Liver (tissue), 8 donors: ENCODE measurements at regions not wholly inside any gene's neighbourhood (a gene's known extent, or its start where the extent isn't known, plus 50 kb on each side); places are given as distances from the start of the nearest gene placed in this dataset.

Experiments
- DNase-seq: peaks from one replicate; pipeline ENCODE4 v3.0.0-alpha.2; 2017; ENCODE audit warnings: low spot score
- H3K27ac ChIP-seq, 2 donors: one replicate each; pipeline ENCODE4 v1.7.0; 2013; ENCODE audit warnings: inconsistent platforms in 2 of 2, low read length in 2 of 2, control low read depth in 1 of 2, low read depth in 1 of 2, mild to moderate bottlenecking in 1 of 2
- H3K27me3 ChIP-seq, 4 donors: one replicate each; pipeline versions ENCODE4 v1.6.1 to v1.7.0; 2013; ENCODE audit warnings: low read length in 3 of 4, inconsistent platforms in 1 of 4, mild to moderate bottlenecking in 1 of 4, moderate library complexity in 1 of 4; ENCODE audit not compliant: control insufficient read depth in 4 of 4, insufficient read depth in 4 of 4
- H3K36me3 ChIP-seq, 4 donors: one replicate each; pipeline versions ENCODE4 v1.6.1 to v1.7.0; 2013; ENCODE audit warnings: low read length in 3 of 4, mild to moderate bottlenecking in 3 of 4, low read depth in 1 of 4, moderate library complexity in 1 of 4; ENCODE audit not compliant: control insufficient read depth in 4 of 4, insufficient read depth in 3 of 4
- H3K4me1 ChIP-seq, 4 donors: one replicate each; pipeline versions ENCODE4 v1.6.1 to v1.7.0; 2013; ENCODE audit warnings: low read length in 3 of 4, mild to moderate bottlenecking in 3 of 4, moderate library complexity in 1 of 4; ENCODE audit not compliant: control insufficient read depth in 4 of 4, insufficient read depth in 4 of 4
- H3K4me3 ChIP-seq, 3 donors: one replicate each; pipeline versions ENCODE4 v1.6.1 to v1.7.0; 2013; ENCODE audit warnings: low read length in 3 of 3, control low read depth in 1 of 3, low read depth in 1 of 3, mild to moderate bottlenecking in 1 of 3
- H3K9ac ChIP-seq, 2 donors: one replicate each; pipeline ENCODE4 v1.7.0; 2013; ENCODE audit warnings: low read length in 2 of 2, mild to moderate bottlenecking in 2 of 2, moderate library complexity in 2 of 2, control low read depth in 1 of 2, low read depth in 1 of 2
- H3K9me3 ChIP-seq, 4 donors: one replicate each; pipeline versions ENCODE4 v1.6.1 to v1.7.0; 2013; ENCODE audit warnings: low read length in 3 of 4; ENCODE audit not compliant: control insufficient read depth in 4 of 4
- ATF3 ChIP-seq: IDR thresholded peaks from 2 replicates; pipeline ENCODE4 v1.6.1; 2016; ENCODE audit warnings: antibody characterized with exemption
- CTCF ChIP-seq: fragments of 150-350 bp; IDR thresholded peaks from 2 replicates; pipeline ENCODE4 v1.5.1; 2017; ENCODE audit warnings: improper control_type of control experiment, low read depth, low read length; ENCODE audit not compliant: missing input control
- EGR1 ChIP-seq, 2 donors: IDR thresholded peaks; 2 replicates each; pipeline ENCODE4 v1.6.1; 2016 to 2018; ENCODE audit warnings: antibody characterized with exemption in 2 of 2, low read depth in 2 of 2
- FOXA2 ChIP-seq: IDR thresholded peaks from 2 replicates; pipeline ENCODE4 v1.6.1; 2016; ENCODE audit warnings: antibody characterized with exemption
- GABPA ChIP-seq, 2 donors: IDR thresholded peaks in 1 of 2; conservative IDR thresholded peaks in 1 of 2; 2 replicates each; pipeline ENCODE4 v1.6.1; 2016; ENCODE audit warnings: antibody characterized with exemption in 2 of 2, mild to moderate bottlenecking in 1 of 2, moderate library complexity in 1 of 2
- HNF4A ChIP-seq, 2 donors: conservative IDR thresholded peaks; 2 replicates each; pipeline ENCODE4 v1.6.1; 2016; ENCODE audit warnings: antibody characterized with exemption in 2 of 2, mild to moderate bottlenecking in 2 of 2
- HNF4G ChIP-seq: IDR thresholded peaks from 2 replicates; pipeline ENCODE4 v1.6.1; 2016; ENCODE audit warnings: antibody characterized with exemption
- NR2F2 ChIP-seq: IDR thresholded peaks from 2 replicates; pipeline ENCODE4 v1.6.1; 2016; ENCODE audit warnings: antibody characterized with exemption
- RAD21 ChIP-seq, 2 donors: IDR thresholded peaks; 2 replicates each; pipeline ENCODE4 v1.6.1; 2016; ENCODE audit warnings: antibody characterized with exemption in 2 of 2, mild to moderate bottlenecking in 2 of 2
- RXRA ChIP-seq, 2 donors: IDR thresholded peaks; 2 replicates each; pipeline ENCODE4 v1.6.1; 2017 to 2018; ENCODE audit warnings: antibody characterized with exemption in 2 of 2, mild to moderate bottlenecking in 1 of 2
- SP1 ChIP-seq: IDR thresholded peaks from 2 replicates; pipeline ENCODE4 v1.6.1; 2018; ENCODE audit warnings: antibody characterized with exemption, mild to moderate bottlenecking
- TAF1 ChIP-seq: conservative IDR thresholded peaks from 2 replicates; pipeline ENCODE4 v1.6.1; 2016; ENCODE audit warnings: antibody characterized with exemption, mild to moderate bottlenecking
- YY1 ChIP-seq: IDR thresholded peaks from 2 replicates; pipeline ENCODE4 v1.6.1; 2016; ENCODE audit warnings: antibody characterized with exemption, mild to moderate bottlenecking
- WGBS: extraction: QIAGEN DNeasy Blood & Tissue Kit; methylation state at CpG from one replicate; pipeline ENCODE4 v1.1.7; 2013; 5-methylcytosine and 5-hydroxymethylcytosine counted together
- TF ChIP-seq, protein P1 (sequence below): IDR thresholded peaks from 2 replicates; pipeline ENCODE4 v1.6.1; 2016; ENCODE audit warnings: antibody characterized with exemption
- TF ChIP-seq, protein P2 (sequence below): IDR thresholded peaks from 2 replicates; pipeline ENCODE4 v1.6.1; 2016; ENCODE audit warnings: antibody characterized with exemption, mild to moderate bottlenecking
- donor health status: healthy.
- donor health status: healthy.
- donor health status: healthy.
- donor health status: healthy.
- donor health status: healthy.

GRCh38 chr21:16108561-16109075 lies 378.8 kb downstream of the USP25 start:
- H3K27me3 ChIP-seq = no peaks in the 10 kb centered on the region
- H3K4me3 ChIP-seq = no peak overlapping the region
- WGBS = 97% methylated on average over 3 of the region's 3 CpGs
- no peak for DNase-seq
- TF ChIP-seq RXRA (IDR thresholded peaks at IDR 0.05) (no peak), GABPA (IDR thresholded peaks at IDR 0.05 in 1 of 2, conservative IDR thresholded peaks at IDR 0.05 in 1 of 2) (no peak), HNF4A (conservative IDR thresholded peaks at IDR 0.05) (no peak), RAD21 (IDR thresholded peaks at IDR 0.05) (no peak), CTCF (no peak)
- TF ChIP-seq, protein P1, sequence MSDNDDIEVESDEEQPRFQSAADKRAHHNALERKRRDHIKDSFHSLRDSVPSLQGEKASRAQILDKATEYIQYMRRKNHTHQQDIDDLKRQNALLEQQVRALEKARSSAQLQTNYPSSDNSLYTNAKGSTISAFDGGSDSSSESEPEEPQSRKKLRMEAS = no peak
- no peaks in the 10 kb centered on the region for H3K9me3 ChIP-seq
- no peak overlapping the region for H3K9ac ChIP-seq
- no peak overlapping the region for H3K27ac ChIP-seq
- H3K36me3 ChIP-seq = no peaks in the 10 kb centered on the region
- no peaks in the 10 kb centered on the region for H3K4me1 ChIP-seq

GRCh38 chr21:16113052-16113715 lies 383.4 kb downstream of the USP25 start:
- H3K9ac ChIP-seq = no peak overlapping the region
- no peak overlapping the region for H3K27ac ChIP-seq
- DNase-seq = no peak
- TF ChIP-seq HNF4A (conservative IDR thresholded peaks at IDR 0.05) (no peak), EGR1 (IDR thresholded peaks at IDR 0.05; ENCODE audit: low read depth in 2 of 2) (no peak), NR2F2 (no peak), GABPA (IDR thresholded peaks at IDR 0.05 in 1 of 2, conservative IDR thresholded peaks at IDR 0.05 in 1 of 2) (no peak), ATF3 (no peak), YY1 (no peak), FOXA2 (no peak), RXRA (IDR thresholded peaks at IDR 0.05) (no peak), HNF4G (no peak), TAF1 (no peak), SP1 (no peak)
- TF ChIP-seq, protein P2, sequence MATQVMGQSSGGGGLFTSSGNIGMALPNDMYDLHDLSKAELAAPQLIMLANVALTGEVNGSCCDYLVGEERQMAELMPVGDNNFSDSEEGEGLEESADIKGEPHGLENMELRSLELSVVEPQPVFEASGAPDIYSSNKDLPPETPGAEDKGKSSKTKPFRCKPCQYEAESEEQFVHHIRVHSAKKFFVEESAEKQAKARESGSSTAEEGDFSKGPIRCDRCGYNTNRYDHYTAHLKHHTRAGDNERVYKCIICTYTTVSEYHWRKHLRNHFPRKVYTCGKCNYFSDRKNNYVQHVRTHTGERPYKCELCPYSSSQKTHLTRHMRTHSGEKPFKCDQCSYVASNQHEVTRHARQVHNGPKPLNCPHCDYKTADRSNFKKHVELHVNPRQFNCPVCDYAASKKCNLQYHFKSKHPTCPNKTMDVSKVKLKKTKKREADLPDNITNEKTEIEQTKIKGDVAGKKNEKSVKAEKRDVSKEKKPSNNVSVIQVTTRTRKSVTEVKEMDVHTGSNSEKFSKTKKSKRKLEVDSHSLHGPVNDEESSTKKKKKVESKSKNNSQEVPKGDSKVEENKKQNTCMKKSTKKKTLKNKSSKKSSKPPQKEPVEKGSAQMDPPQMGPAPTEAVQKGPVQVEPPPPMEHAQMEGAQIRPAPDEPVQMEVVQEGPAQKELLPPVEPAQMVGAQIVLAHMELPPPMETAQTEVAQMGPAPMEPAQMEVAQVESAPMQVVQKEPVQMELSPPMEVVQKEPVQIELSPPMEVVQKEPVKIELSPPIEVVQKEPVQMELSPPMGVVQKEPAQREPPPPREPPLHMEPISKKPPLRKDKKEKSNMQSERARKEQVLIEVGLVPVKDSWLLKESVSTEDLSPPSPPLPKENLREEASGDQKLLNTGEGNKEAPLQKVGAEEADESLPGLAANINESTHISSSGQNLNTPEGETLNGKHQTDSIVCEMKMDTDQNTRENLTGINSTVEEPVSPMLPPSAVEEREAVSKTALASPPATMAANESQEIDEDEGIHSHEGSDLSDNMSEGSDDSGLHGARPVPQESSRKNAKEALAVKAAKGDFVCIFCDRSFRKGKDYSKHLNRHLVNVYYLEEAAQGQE = no peak
- TF ChIP-seq, protein P1 = no peak
- peaks cover 0 to 3% (median 0%) of the 10 kb centered on the region in 4 donors for H3K27me3 ChIP-seq
- no peaks in the 10 kb centered on the region for H3K4me1 ChIP-seq
- 66% methylated on average over 2 of the region's 2 CpGs for WGBS
- no peak overlapping the region for H3K4me3 ChIP-seq
- H3K36me3 ChIP-seq = no peaks in the 10 kb centered on the region
- H3K9me3 ChIP-seq = no peaks in the 10 kb centered on the region
